OCI-LY7 (cell line): ENCODE measurements at regions not wholly inside any gene's neighbourhood (a gene's known extent, or its start where the extent isn't known, plus 50 kb on each side); places are given as distances from the start of the nearest gene placed in this dataset.

Source experiments
- EZH2phosphoT487 ChIP-seq: fragments of 200-600 bp; sonication (generic); IDR thresholded peaks from 2 replicates; pipeline ENCODE4 v1.6.1; 2018; ENCODE audit warnings: low read depth, borderline replicate concordance, mild to moderate bottlenecking, mixed run types, antibody characterized with exemption, low read length, moderate library complexity, mixed read lengths
- TF ChIP-seq, protein P1 (sequence below): fragments of 200-600 bp; sonication (generic); conservative IDR thresholded peaks from 2 replicates; pipeline ENCODE4 v1.5.1; 2014; ENCODE audit warnings: mild to moderate bottlenecking, antibody characterized with exemption, low read length, moderate library complexity, mixed read lengths

DNA sequence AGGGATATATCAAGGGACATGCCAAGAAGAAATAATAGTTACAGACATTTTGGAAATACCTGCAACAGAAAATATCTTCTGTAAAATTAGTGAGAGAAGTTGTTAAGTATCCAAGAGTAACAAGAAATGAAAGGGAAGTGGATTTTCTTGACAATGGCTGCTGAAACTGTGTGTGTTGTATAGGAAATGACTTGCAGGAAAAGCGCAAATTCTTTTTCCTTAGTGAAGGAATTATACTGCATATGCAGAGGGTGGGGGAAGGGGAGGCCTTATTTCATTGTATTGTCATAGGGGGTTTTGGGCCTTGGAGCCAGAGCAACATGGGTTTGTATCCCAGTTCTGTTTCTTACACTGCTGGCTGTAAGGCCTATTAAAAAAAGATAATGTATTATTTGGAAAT, 84.4 kb upstream of the DDHD1 start:
- TF ChIP-seq, protein P1, sequence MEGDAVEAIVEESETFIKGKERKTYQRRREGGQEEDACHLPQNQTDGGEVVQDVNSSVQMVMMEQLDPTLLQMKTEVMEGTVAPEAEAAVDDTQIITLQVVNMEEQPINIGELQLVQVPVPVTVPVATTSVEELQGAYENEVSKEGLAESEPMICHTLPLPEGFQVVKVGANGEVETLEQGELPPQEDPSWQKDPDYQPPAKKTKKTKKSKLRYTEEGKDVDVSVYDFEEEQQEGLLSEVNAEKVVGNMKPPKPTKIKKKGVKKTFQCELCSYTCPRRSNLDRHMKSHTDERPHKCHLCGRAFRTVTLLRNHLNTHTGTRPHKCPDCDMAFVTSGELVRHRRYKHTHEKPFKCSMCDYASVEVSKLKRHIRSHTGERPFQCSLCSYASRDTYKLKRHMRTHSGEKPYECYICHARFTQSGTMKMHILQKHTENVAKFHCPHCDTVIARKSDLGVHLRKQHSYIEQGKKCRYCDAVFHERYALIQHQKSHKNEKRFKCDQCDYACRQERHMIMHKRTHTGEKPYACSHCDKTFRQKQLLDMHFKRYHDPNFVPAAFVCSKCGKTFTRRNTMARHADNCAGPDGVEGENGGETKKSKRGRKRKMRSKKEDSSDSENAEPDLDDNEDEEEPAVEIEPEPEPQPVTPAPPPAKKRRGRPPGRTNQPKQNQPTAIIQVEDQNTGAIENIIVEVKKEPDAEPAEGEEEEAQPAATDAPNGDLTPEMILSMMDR = no peak
- no peak for TF ChIP-seq EZH2phosphoT487
